ENCODE measurements at regions not wholly inside any gene's neighbourhood (a gene's known extent, or its start where the extent isn't known, plus 50 kb on each side); places are given as distances from the start of the nearest gene placed in this dataset.

- no peak overlapping the region for H4K91ac ChIP-seq (ENCODE audit: low read length)
- no peak overlapping the region for H2AK5ac ChIP-seq (ENCODE audit: low read length, severe bottlenecking)
- WGBS, result no CpG with 5 or more reads among the region's 1 CpG
- no peak overlapping the region for H3K4me3 ChIP-seq (ENCODE audit: insufficient read depth in 1 of 2, low read depth in 1 of 2, low read length in 2 of 2)
- no peak overlapping the region for H2BK120ac ChIP-seq (ENCODE audit: low read depth, low read length)
- H3K27ac ChIP-seq (ENCODE audit: low read length, poor library complexity, severe bottlenecking), result no peak overlapping the region
- H2AFZ ChIP-seq (ENCODE audit: low read depth, low read length), result no peak overlapping the region
- H2BK15ac ChIP-seq (ENCODE audit: low read depth, poor library complexity, severe bottlenecking), result no peak overlapping the region
- no peaks in the 10 kb centered on the region for H3K4me1 ChIP-seq (ENCODE audit: control insufficient read depth, insufficient read depth, low read depth, low read length)
- no peaks in the 10 kb centered on the region for H3K79me1 ChIP-seq (replicated peaks; ENCODE audit: low read length, poor library complexity, severe bottlenecking)
- H3K4me2 ChIP-seq (ENCODE audit: low read length, poor library complexity, severe bottlenecking), result no peak overlapping the region
- no peaks in the 10 kb centered on the region for H3K9me3 ChIP-seq (ENCODE audit: control insufficient read depth, low read length)
- H3K9ac ChIP-seq (ENCODE audit: low read length), result no peak overlapping the region
- H3K27me3 ChIP-seq (ENCODE audit: control insufficient read depth in 1 of 2, insufficient read depth in 1 of 2, low read length in 2 of 2), result no peaks in the 10 kb centered on the region
- H4K8ac ChIP-seq (ENCODE audit: low read length), result no peak overlapping the region
- no peak overlapping the region for H3K14ac ChIP-seq (ENCODE audit: low read length in 2 of 2)
- no peak for DNase-seq
- no peak overlapping the region for H3K18ac ChIP-seq (ENCODE audit: low read depth in 1 of 2, low read length in 2 of 2)
- no peak overlapping the region for H2BK12ac ChIP-seq (ENCODE audit: low read length in 2 of 2)
- no peak overlapping the region for H3K23ac ChIP-seq (ENCODE audit: low read length in 2 of 2)
- no peak overlapping the region for H2BK5ac ChIP-seq (ENCODE audit: low read depth, low read length, poor library complexity, severe bottlenecking)
- H3K4ac ChIP-seq (ENCODE audit: low read depth in 1 of 2, low read length in 2 of 2), result no peak overlapping the region
- no peaks in the 10 kb centered on the region for H3K36me3 ChIP-seq (ENCODE audit: control insufficient read depth in 1 of 2, insufficient read depth in 2 of 2, low read depth in 1 of 2, low read length in 2 of 2)
Measured at GRCh38 chr1:209143916-209144315, 439.6 kb upstream of the CAMK1G start.

- H2AFZ ChIP-seq (ENCODE audit: low read depth, low read length), result no peak overlapping the region
- peaks cover 4% of the 10 kb centered on the region for H3K4me1 ChIP-seq (ENCODE audit: control insufficient read depth, insufficient read depth, low read depth, low read length)
- no peak overlapping the region for H3K23ac ChIP-seq (ENCODE audit: low read length in 2 of 2)
- H3K27ac ChIP-seq (ENCODE audit: low read length, poor library complexity, severe bottlenecking), result no peak overlapping the region
- no peak overlapping the region for H3K9ac ChIP-seq (ENCODE audit: low read length)
- no peak overlapping the region for H3K14ac ChIP-seq (ENCODE audit: low read length in 2 of 2)
- no peaks in the 10 kb centered on the region for H3K36me3 ChIP-seq (ENCODE audit: control insufficient read depth in 1 of 2, insufficient read depth in 2 of 2, low read depth in 1 of 2, low read length in 2 of 2)
- WGBS, result 52% methylated on average over 3 of the region's 3 CpGs
- H2BK120ac ChIP-seq (ENCODE audit: low read depth, low read length), result no peak overlapping the region
- H3K4me3 ChIP-seq (ENCODE audit: insufficient read depth in 1 of 2, low read depth in 1 of 2, low read length in 2 of 2), result no peak overlapping the region
- H2BK5ac ChIP-seq (ENCODE audit: low read depth, low read length, poor library complexity, severe bottlenecking), result no peak overlapping the region
- H2BK12ac ChIP-seq (ENCODE audit: low read length in 2 of 2), result no peak overlapping the region
- H3K4me2 ChIP-seq (ENCODE audit: low read length, poor library complexity, severe bottlenecking), result no peak overlapping the region
- H3K79me1 ChIP-seq (replicated peaks; ENCODE audit: low read length, poor library complexity, severe bottlenecking), result no peaks in the 10 kb centered on the region
- no peak overlapping the region for H4K91ac ChIP-seq (ENCODE audit: low read length)
- H4K8ac ChIP-seq (ENCODE audit: low read length), result no peak overlapping the region
- no peaks in the 10 kb centered on the region for H3K9me3 ChIP-seq (ENCODE audit: control insufficient read depth, low read length)
- peak; percentile 55 for DNase-seq
- no peak overlapping the region for H3K4ac ChIP-seq (ENCODE audit: low read depth in 1 of 2, low read length in 2 of 2)
- H2BK15ac ChIP-seq (ENCODE audit: low read depth, poor library complexity, severe bottlenecking), result no peak overlapping the region
- H3K27me3 ChIP-seq (ENCODE audit: control insufficient read depth in 1 of 2, insufficient read depth in 1 of 2, low read length in 2 of 2), result no peaks in the 10 kb centered on the region
- no peak overlapping the region for H3K18ac ChIP-seq (ENCODE audit: low read depth in 1 of 2, low read length in 2 of 2)
- no peak overlapping the region for H2AK5ac ChIP-seq (ENCODE audit: low read length, severe bottlenecking)
Measured at GRCh38 chr1:209150114-209150513, 433.4 kb upstream of the CAMK1G start.

- Histone ChIP-seq H4K91ac (ENCODE audit: low read length) (no peak overlapping the region), H2BK12ac (ENCODE audit: low read length in 2 of 2) (no peak overlapping the region), H3K18ac (ENCODE audit: low read depth in 1 of 2, low read length in 2 of 2) (no peak overlapping the region), H3K4me1 (ENCODE audit: control insufficient read depth, insufficient read depth, low read depth, low read length) (peaks cover 4% of the 10 kb centered on the region), H2AK5ac (ENCODE audit: low read length, severe bottlenecking) (no peak overlapping the region), H3K9ac (ENCODE audit: low read length) (no peak overlapping the region), H3K36me3 (ENCODE audit: control insufficient read depth in 1 of 2, insufficient read depth in 2 of 2, low read depth in 1 of 2, low read length in 2 of 2) (no peaks in the 10 kb centered on the region), H3K4me3 (ENCODE audit: insufficient read depth in 1 of 2, low read depth in 1 of 2, low read length in 2 of 2) (no peak overlapping the region), H3K79me1 (replicated peaks; ENCODE audit: low read length, poor library complexity, severe bottlenecking) (no peaks in the 10 kb centered on the region), H3K27me3 (ENCODE audit: control insufficient read depth in 1 of 2, insufficient read depth in 1 of 2, low read length in 2 of 2) (peaks cover 0 to 2% of the 10 kb centered on the region in 2 experiments), H3K4ac (ENCODE audit: low read depth in 1 of 2, low read length in 2 of 2) (no peak overlapping the region), H2BK120ac (ENCODE audit: low read depth, low read length) (no peak overlapping the region), H3K23ac (ENCODE audit: low read length in 2 of 2) (no peak overlapping the region), H2AFZ (ENCODE audit: low read depth, low read length) (no peak overlapping the region), H2BK5ac (ENCODE audit: low read depth, low read length, poor library complexity, severe bottlenecking) (no peak overlapping the region), H3K27ac (ENCODE audit: low read length, poor library complexity, severe bottlenecking) (no peak overlapping the region), H3K14ac (ENCODE audit: low read length in 2 of 2) (no peak overlapping the region), H3K4me2 (ENCODE audit: low read length, poor library complexity, severe bottlenecking) (no peak overlapping the region), H3K9me3 (ENCODE audit: control insufficient read depth, low read length) (no peaks in the 10 kb centered on the region), H2BK15ac (ENCODE audit: low read depth, poor library complexity, severe bottlenecking) (no peak overlapping the region), H4K8ac (ENCODE audit: low read length) (no peak overlapping the region)
- WGBS, result 67% methylated on average over 1 of the region's 1 CpG
- no peak for DNase-seq
Measured at GRCh38 chr1:209153411-209153810, 430.1 kb upstream of the CAMK1G start.

GRCh38 chr1:209154912-209155311 lies 428.6 kb upstream of the CAMK1G start:
- Histone ChIP-seq H3K14ac (ENCODE audit: low read length in 2 of 2) (no peak overlapping the region), H3K23ac (ENCODE audit: low read length in 2 of 2) (no peak overlapping the region), H2BK5ac (ENCODE audit: low read depth, low read length, poor library complexity, severe bottlenecking) (peak overlapping the region; percentile 91), H3K4me3 (ENCODE audit: insufficient read depth in 1 of 2, low read depth in 1 of 2, low read length in 2 of 2) (no peak overlapping the region), H3K4me1 (ENCODE audit: control insufficient read depth, insufficient read depth, low read depth, low read length) (peaks cover 4% of the 10 kb centered on the region), H3K27me3 (ENCODE audit: control insufficient read depth in 1 of 2, insufficient read depth in 1 of 2, low read length in 2 of 2) (peaks cover 0 to 2% of the 10 kb centered on the region in 2 experiments), H3K27ac (ENCODE audit: low read length, poor library complexity, severe bottlenecking) (peak overlapping the region; percentile 94), H2AK5ac (ENCODE audit: low read length, severe bottlenecking) (peak overlapping the region; percentile 26), H2BK15ac (ENCODE audit: low read depth, poor library complexity, severe bottlenecking) (no peak overlapping the region), H2BK12ac (ENCODE audit: low read length in 2 of 2) (no peak overlapping the region), H3K4me2 (ENCODE audit: low read length, poor library complexity, severe bottlenecking) (no peak overlapping the region), H3K4ac (ENCODE audit: low read depth in 1 of 2, low read length in 2 of 2) (no peak overlapping the region), H3K9me3 (ENCODE audit: control insufficient read depth, low read length) (no peaks in the 10 kb centered on the region), H3K79me1 (replicated peaks; ENCODE audit: low read length, poor library complexity, severe bottlenecking) (no peaks in the 10 kb centered on the region), H2AFZ (ENCODE audit: low read depth, low read length) (no peak overlapping the region), H3K18ac (ENCODE audit: low read depth in 1 of 2, low read length in 2 of 2) (no peak overlapping the region), H4K91ac (ENCODE audit: low read length) (no peak overlapping the region), H3K36me3 (ENCODE audit: control insufficient read depth in 1 of 2, insufficient read depth in 2 of 2, low read depth in 1 of 2, low read length in 2 of 2) (no peaks in the 10 kb centered on the region), H3K9ac (ENCODE audit: low read length) (no peak overlapping the region), H2BK120ac (ENCODE audit: low read depth, low read length) (no peak overlapping the region), H4K8ac (ENCODE audit: low read length) (no peak overlapping the region)
- 41% methylated on average over 1 of the region's 1 CpG for WGBS
- no peak for DNase-seq

All from mesenchymal stem cell (in vitro differentiated cells and primary cell).